Renal pelvis (tissue), 1 donor: ENCODE measurements at regions not wholly inside any gene's neighbourhood (a gene's known extent, or its start where the extent isn't known, plus 50 kb on each side); places are given as distances from the start of the nearest gene placed in this dataset.
"Not testable (repeated sequence)": the region's sequence is repeated elsewhere in the genome, so short reads cannot be mapped to it uniquely, and the experiment has no call there.

Source experiments
- DNase-seq: peaks from one replicate; pipeline ENCODE4 v3.0.0-alpha.2; 2013

- DNase-seq: no peak
Observed at GRCh38 chr10:64855941-64856340, 1334.7 kb downstream of the REEP3 start.

GRCh38 chr10:64859911-64860310, 1338.7 kb downstream of the REEP3 start:
- DNase-seq: no peak

- DNase-seq: no peak
Observed at GRCh38 chr10:64863836-64864235, 1342.6 kb downstream of the REEP3 start.

GRCh38 chr10:64867501-64867962, 1346.3 kb downstream of the REEP3 start:
- no peak for DNase-seq

GRCh38 chr10:64873088-64873487, 1351.9 kb downstream of the REEP3 start:
- no peak for DNase-seq

GRCh38 chr10:64873959-64874358, 1352.8 kb downstream of the REEP3 start:
- no peak for DNase-seq

GRCh38 chr10:64880546-64880945, 1359.3 kb downstream of the REEP3 start:
- DNase-seq: no peak

- DNase-seq: no peak
Observed at GRCh38 chr10:64881257-64881656, 1360.1 kb downstream of the REEP3 start.

GRCh38 chr10:64896582-64896981, 1375.4 kb downstream of the REEP3 start:
- DNase-seq: no peak

GRCh38 chr10:64906311-64906710, 1385.1 kb downstream of the REEP3 start:
- DNase-seq: peak; percentile 3

GRCh38 chr10:64924306-64924705, 1403.1 kb downstream of the REEP3 start:
- not testable (repeated sequence) for DNase-seq

- no peak for DNase-seq
Observed at GRCh38 chr10:64952042-64952441, 1430.8 kb downstream of the REEP3 start.

GRCh38 chr10:64956441-64956840, 1435.2 kb downstream of the REEP3 start:
- no peak for DNase-seq

- no peak for DNase-seq
Observed at GRCh38 chr10:64959116-64959515, 1437.9 kb downstream of the REEP3 start.

- no peak for DNase-seq
Observed at GRCh38 chr10:64959883-64960282, 1438.7 kb downstream of the REEP3 start.

- DNase-seq: no peak
Observed at GRCh38 chr10:64973391-64973790, 1452.2 kb downstream of the REEP3 start.

GRCh38 chr10:64976150-64976549, 1454.9 kb downstream of the REEP3 start:
- DNase-seq: no peak

- DNase-seq: no peak
Observed at GRCh38 chr10:64977915-64978314, 1456.7 kb downstream of the REEP3 start.

- DNase-seq: no peak
Observed at GRCh38 chr10:64996886-64997285, 1475.7 kb downstream of the REEP3 start.

- DNase-seq: no peak
Observed at GRCh38 chr10:65010845-65011244, 1489.6 kb downstream of the REEP3 start.

GRCh38 chr10:65017523-65017922, 1496.3 kb downstream of the REEP3 start:
- no peak for DNase-seq

GRCh38 chr10:65024886-65025285, 1503.7 kb downstream of the REEP3 start:
- DNase-seq: no peak

GRCh38 chr10:65030263-65030662, 1509.1 kb downstream of the REEP3 start:
- DNase-seq: no peak

- no peak for DNase-seq
Observed at GRCh38 chr10:65032867-65033769, 1511.9 kb downstream of the REEP3 start.
